ENCODE measurements at regions not wholly inside any gene's neighbourhood (a gene's known extent, or its start where the extent isn't known, plus 50 kb on each side); places are given as distances from the start of the nearest gene placed in this dataset.

DNA sequence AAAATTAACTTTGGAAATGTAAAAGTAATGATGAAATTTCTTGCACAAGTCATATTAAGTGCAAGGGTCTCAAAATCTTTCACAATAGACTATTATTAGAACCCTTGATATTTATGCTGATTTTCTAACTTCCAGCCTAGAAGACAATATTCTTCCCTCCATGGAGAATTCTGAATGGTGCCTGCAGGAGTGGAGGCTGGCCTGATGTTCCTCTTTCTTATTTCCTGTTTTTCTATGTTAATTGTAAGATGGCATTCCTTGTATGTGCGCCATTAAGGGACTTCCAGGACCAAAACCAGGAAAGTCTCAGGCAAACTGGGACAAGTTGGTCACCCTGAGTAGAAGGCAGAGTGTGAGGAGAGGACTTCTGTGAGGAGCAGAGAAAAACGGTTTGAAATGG is 294.9 kb downstream of the DLEU7 start:
- dilution Hi-C loops (cut with HindIII; ENCODE audit: low sequenced_read_pairs, unreplicated experiment), result no loop called here
- no peaks in the 10 kb centered on the region; the same call in 1 of the 2 replicates for H3K27me3 ChIP-seq (ENCODE audit: control insufficient read depth, insufficient read depth, low read length)
- intact Hi-C loops (cut with micrococcal nuclease), result no loop called here
- DNase-seq, result no peak
- no peaks in the 10 kb centered on the region for H3K9me1 ChIP-seq (ENCODE audit: insufficient read depth, low read length)
- in situ Hi-C loops (cut with MboI; ENCODE audit: low sequenced_read_pairs), result no loop called here
- no TSS peak for BruUV-seq (replicated peaks)
- no peak overlapping the region for H4K91ac ChIP-seq (ENCODE audit: insufficient read depth, low read depth, low read length)
- no peak overlapping the region for H3K14ac ChIP-seq (replicated peaks; ENCODE audit: low read depth, low read length)
- H2BK20ac ChIP-seq (ENCODE audit: low read depth, low read length), result no peak overlapping the region
- ATAC-seq (ENCODE audit: low read depth), result no peak
- H3K56ac ChIP-seq (ENCODE audit: extremely low read depth, insufficient read depth, low read length), result no peak overlapping the region
- no peak overlapping the region for H3K4me3 ChIP-seq (ENCODE audit: insufficient read depth, low read depth, low read length)
- no peaks in the 10 kb centered on the region for H3K4me1 ChIP-seq (ENCODE audit: control insufficient read depth, insufficient read depth, low read length)
- no peak overlapping the region for H2BK5ac ChIP-seq (ENCODE audit: low read depth, low read length, poor library complexity, severe bottlenecking)
- ChIA-PET CTCF (no interaction called here), POLR2A (ENCODE audit: unreplicated experiment) (no interaction called here)
- no peak overlapping the region for H3K4me2 ChIP-seq (ENCODE audit: low read depth, low read length)
- H2AK9ac ChIP-seq (replicated peaks; ENCODE audit: low read depth, low read length, poor library complexity), result no peak overlapping the region
- TF ChIP-seq SMC3 (IDR thresholded peaks at IDR 0.05; ENCODE audit: low read depth, low read length), result no peak
- no peak for TF ChIP-seq FOS (IDR thresholded peaks at IDR 0.05; ENCODE audit: low read depth, low read length)
- no peak for TF ChIP-seq RAD21 (IDR thresholded peaks at IDR 0.05; ENCODE audit: low read length)
- no peak for TF ChIP-seq CHD1 (IDR thresholded peaks at IDR 0.05; ENCODE audit: low read depth, low read length)
- no peak for TF ChIP-seq RFX5 (IDR thresholded peaks at IDR 0.05; ENCODE audit: low read depth, low read length)
- TF ChIP-seq, protein P1, sequence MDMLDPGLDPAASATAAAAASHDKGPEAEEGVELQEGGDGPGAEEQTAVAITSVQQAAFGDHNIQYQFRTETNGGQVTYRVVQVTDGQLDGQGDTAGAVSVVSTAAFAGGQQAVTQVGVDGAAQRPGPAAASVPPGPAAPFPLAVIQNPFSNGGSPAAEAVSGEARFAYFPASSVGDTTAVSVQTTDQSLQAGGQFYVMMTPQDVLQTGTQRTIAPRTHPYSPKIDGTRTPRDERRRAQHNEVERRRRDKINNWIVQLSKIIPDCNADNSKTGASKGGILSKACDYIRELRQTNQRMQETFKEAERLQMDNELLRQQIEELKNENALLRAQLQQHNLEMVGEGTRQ (IDR thresholded peaks at IDR 0.05; ENCODE audit: low read depth, low read length), result no peak
- H3K79me1 ChIP-seq (ENCODE audit: low read depth in 1 of 2, low read length in 2 of 2), result no peaks in the 10 kb centered on the region
- no peaks in the 10 kb centered on the region for H3K9me3 ChIP-seq (ENCODE audit: control insufficient read depth, insufficient read depth, low read length)
- no peak overlapping the region for H4K5ac ChIP-seq (ENCODE audit: low read depth, low read length)
- no peak overlapping the region for H2BK120ac ChIP-seq (ENCODE audit: low read depth, low read length)
- H3K27ac ChIP-seq (ENCODE audit: insufficient read depth, low read length), result no peak overlapping the region
- H3K36me3 ChIP-seq (ENCODE audit: control insufficient read depth, insufficient read depth, low read length), result no peaks in the 10 kb centered on the region
- H2AK5ac ChIP-seq (ENCODE audit: low read depth, low read length), result no peak overlapping the region
- no peaks in the 10 kb centered on the region for H4K20me1 ChIP-seq (ENCODE audit: insufficient read depth, low read length)
- no CpG with 5 or more reads among the region's 2 CpGs for WGBS, 2 experiments (ENCODE audit: extremely low coverage in 2 of 2, insufficient read length in 1 of 2)
- no peak overlapping the region for H2AFZ ChIP-seq (replicated peaks; ENCODE audit: low read length, poor library complexity)
- H4K8ac ChIP-seq (ENCODE audit: low read depth in 2 of 2, low read length in 2 of 2), result no peak overlapping the region
- H3K9ac ChIP-seq (ENCODE audit: low read depth, low read length), result no peak overlapping the region
- no peak overlapping the region for H3K23ac ChIP-seq (ENCODE audit: low read depth, low read length)
- no peak overlapping the region for H2BK15ac ChIP-seq (ENCODE audit: low read depth, low read length)
- H3K18ac ChIP-seq (ENCODE audit: low read depth, low read length), result no peak overlapping the region
- H3K4ac ChIP-seq (ENCODE audit: low read depth, low read length), result no peak overlapping the region
